ENCODE measurements at regions not wholly inside any gene's neighbourhood (a gene's known extent, or its start where the extent isn't known, plus 50 kb on each side); places are given as distances from the start of the nearest gene placed in this dataset.
A peak's percentile ranks its signal among the peaks of the same experiment; 100 is the strongest.
"Not testable (repeated sequence)": the region's sequence is repeated elsewhere in the genome, so short reads cannot be mapped to it uniquely, and the experiment has no call there.

DNA sequence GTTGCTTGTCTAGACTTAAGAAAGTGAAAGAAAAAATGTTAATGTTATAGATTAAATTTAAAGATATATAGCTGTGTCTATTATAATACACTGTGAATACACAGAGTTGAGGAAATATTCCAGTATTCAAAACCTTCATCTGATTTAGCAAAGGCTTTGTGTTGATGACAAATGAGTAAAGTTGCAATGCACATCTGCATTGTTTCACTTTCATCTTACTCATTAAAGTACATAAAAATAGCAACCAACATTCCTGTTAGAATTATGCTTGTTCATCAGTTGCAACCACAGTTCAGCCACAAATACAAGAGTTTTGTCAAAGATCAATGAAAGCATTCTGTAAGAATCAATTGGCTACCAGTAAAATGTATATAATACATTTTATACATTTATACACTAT, 346.4 kb upstream of the SLC7A11 start:
- no peak for DNase-seq (ENCODE audit: extremely low spot score, unreplicated experiment)
- peaks cover 4% of the 10 kb centered on the region for H3K4me1 Mint-ChIP-seq (ENCODE audit: unreplicated experiment)
- H3K4me3 Mint-ChIP-seq (ENCODE audit: unreplicated experiment): no peak overlapping the region

DNA sequence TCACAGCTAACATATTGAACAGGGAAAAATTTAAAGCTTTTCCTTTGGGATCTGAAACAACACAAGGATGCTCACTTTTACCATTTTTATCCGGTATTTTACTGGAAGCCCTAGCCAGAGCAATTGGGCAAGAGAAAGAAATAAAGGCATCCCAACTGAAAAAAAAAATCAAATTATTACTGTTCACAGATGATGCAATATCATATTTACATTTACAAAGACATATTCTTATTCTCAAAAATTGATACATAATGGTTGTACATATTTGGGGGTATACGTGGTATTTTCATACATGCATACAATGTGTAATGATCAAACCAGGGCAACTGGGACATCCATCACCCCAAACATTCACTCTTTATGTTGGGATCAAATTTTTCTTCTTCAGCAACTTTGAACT, 337.0 kb upstream of the SLC7A11 start:
- Mint-ChIP-seq H3K36me3 (ENCODE audit: unreplicated experiment) (peaks cover 14% of the 10 kb centered on the region), H3K4me3 (ENCODE audit: unreplicated experiment) (no peak overlapping the region), H3K4me1 (ENCODE audit: unreplicated experiment) (peaks cover 3% of the 10 kb centered on the region), H3K27me3 (ENCODE audit: unreplicated experiment) (no peaks in the 10 kb centered on the region), H3K9me3 (ENCODE audit: unreplicated experiment) (peaks cover 34% of the 10 kb centered on the region), H3K27ac (ENCODE audit: unreplicated experiment) (no peak overlapping the region)
- TF ChIP-seq, protein P1, sequence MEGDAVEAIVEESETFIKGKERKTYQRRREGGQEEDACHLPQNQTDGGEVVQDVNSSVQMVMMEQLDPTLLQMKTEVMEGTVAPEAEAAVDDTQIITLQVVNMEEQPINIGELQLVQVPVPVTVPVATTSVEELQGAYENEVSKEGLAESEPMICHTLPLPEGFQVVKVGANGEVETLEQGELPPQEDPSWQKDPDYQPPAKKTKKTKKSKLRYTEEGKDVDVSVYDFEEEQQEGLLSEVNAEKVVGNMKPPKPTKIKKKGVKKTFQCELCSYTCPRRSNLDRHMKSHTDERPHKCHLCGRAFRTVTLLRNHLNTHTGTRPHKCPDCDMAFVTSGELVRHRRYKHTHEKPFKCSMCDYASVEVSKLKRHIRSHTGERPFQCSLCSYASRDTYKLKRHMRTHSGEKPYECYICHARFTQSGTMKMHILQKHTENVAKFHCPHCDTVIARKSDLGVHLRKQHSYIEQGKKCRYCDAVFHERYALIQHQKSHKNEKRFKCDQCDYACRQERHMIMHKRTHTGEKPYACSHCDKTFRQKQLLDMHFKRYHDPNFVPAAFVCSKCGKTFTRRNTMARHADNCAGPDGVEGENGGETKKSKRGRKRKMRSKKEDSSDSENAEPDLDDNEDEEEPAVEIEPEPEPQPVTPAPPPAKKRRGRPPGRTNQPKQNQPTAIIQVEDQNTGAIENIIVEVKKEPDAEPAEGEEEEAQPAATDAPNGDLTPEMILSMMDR (IDR thresholded peaks at IDR 0.05): no peak
- no peak for DNase-seq (ENCODE audit: extremely low spot score, unreplicated experiment)

More for the DNA sequence above, 346.4 kb upstream of the SLC7A11 start:
- Mint-ChIP-seq H3K27me3 (ENCODE audit: unreplicated experiment) (no peaks in the 10 kb centered on the region), H3K9me3 (ENCODE audit: unreplicated experiment) (peaks cover 11% of the 10 kb centered on the region), H3K36me3 (ENCODE audit: unreplicated experiment) (no peaks in the 10 kb centered on the region), H3K27ac (ENCODE audit: unreplicated experiment) (no peak overlapping the region)
- TF ChIP-seq, protein P1 (IDR thresholded peaks at IDR 0.05): no peak

DNA sequence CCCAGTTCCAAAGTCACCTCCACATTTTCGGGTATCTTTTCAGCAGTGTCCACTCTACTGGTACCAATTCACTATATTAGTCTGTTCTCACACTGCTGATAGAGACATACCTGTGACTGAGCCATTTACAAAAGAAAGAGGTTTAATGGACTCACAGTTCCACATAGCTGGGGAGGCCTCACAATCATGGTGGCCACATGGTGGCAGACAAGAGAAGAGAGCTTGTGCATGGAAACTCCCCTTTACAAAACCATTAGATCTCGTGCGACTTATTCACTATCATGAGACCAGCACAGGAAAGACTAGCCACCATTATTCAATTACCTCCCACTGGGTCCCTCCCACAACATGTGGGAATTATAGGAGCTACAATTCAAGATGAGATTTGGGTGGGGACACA, 335.7 kb upstream of the SLC7A11 start:
- peaks cover 34% of the 10 kb centered on the region for H3K9me3 Mint-ChIP-seq (ENCODE audit: unreplicated experiment)
- H3K4me3 Mint-ChIP-seq (ENCODE audit: unreplicated experiment); H3K27ac Mint-ChIP-seq (ENCODE audit: unreplicated experiment); H3K27me3 Mint-ChIP-seq (ENCODE audit: unreplicated experiment); DNase-seq (ENCODE audit: extremely low spot score, unreplicated experiment): not testable (repeated sequence)
- peaks cover 16% of the 10 kb centered on the region for H3K4me1 Mint-ChIP-seq (ENCODE audit: unreplicated experiment)
- peaks cover 14% of the 10 kb centered on the region for H3K36me3 Mint-ChIP-seq (ENCODE audit: unreplicated experiment)

DNA sequence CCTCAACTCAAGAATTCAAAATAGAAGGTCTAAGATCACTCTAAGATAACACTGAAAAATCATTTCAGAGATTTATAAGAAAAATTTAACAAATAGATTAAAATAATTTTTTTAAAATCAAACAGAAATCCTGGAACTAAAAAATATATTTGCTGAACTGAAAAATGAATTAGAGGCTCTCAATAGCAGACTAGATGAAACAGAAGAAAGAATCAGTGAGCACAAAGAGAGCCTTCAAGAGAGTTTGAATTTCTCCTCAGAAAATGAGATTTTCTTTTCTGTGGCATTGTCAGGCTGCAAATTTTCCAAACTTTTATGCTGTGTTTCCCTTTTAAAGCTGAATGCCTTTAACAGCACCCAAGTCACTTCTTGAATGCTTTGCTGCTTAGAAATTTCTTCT, 335.0 kb upstream of the SLC7A11 start:
- Mint-ChIP-seq H3K9me3 (ENCODE audit: unreplicated experiment) (peaks cover 34% of the 10 kb centered on the region), H3K27ac (ENCODE audit: unreplicated experiment) (no peak overlapping the region), H3K36me3 (ENCODE audit: unreplicated experiment) (peaks cover 14% of the 10 kb centered on the region), H3K4me3 (ENCODE audit: unreplicated experiment) (no peak overlapping the region), H3K4me1 (ENCODE audit: unreplicated experiment) (peaks cover 21% of the 10 kb centered on the region), H3K27me3 (ENCODE audit: unreplicated experiment) (no peaks in the 10 kb centered on the region)
- TF ChIP-seq, protein P1 (IDR thresholded peaks at IDR 0.05): no peak
- DNase-seq (ENCODE audit: extremely low spot score, unreplicated experiment): no peak

DNA sequence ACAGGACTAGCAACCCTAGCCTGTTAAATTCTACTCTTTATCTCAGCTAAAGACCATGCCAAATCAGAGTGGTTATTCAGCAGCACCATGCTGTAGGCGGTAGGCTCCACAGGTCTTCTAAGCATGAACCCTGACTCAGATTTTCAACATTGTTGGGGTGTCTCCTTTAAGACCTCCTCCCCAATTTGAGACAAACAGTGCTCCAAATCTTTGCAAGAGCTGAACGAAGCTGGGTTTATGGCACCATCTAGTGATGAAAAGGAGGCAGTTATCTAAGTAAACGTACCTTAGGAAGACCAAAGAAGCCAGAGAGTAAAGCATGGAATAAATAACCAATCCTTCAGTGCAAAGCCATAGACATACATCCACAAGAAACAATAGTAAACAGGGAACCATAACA, 334.5 kb upstream of the SLC7A11 start:
- Mint-ChIP-seq H3K27ac (ENCODE audit: unreplicated experiment) (no peak overlapping the region), H3K36me3 (ENCODE audit: unreplicated experiment) (peaks cover 14% of the 10 kb centered on the region), H3K9me3 (ENCODE audit: unreplicated experiment) (peaks cover 34% of the 10 kb centered on the region), H3K27me3 (ENCODE audit: unreplicated experiment) (no peaks in the 10 kb centered on the region), H3K4me1 (ENCODE audit: unreplicated experiment) (peaks cover 22% of the 10 kb centered on the region), H3K4me3 (ENCODE audit: unreplicated experiment) (no peak overlapping the region)
- TF ChIP-seq, protein P1 (IDR thresholded peaks at IDR 0.05): peak; percentile 39
- DNase-seq (ENCODE audit: extremely low spot score, unreplicated experiment): no peak

DNA sequence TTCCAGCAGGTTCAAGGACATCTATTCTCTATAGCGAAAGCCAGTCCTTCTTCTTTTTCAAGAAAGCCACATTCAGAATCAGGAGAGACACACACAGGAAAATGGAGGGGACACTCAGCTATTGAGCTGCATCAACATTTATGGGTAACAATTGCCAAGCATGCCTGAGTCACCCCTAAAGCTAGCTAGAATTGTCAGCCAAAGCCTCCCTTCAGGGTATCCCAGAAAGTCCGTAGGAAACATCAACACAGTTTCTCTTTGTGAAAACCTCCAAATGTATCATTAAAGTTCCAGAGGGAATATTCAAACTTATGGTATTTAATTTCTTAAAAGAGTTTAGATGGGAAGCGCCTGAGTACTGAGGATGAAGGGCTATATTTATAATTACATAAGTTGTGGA, 331.1 kb upstream of the SLC7A11 start:
- H3K36me3 Mint-ChIP-seq (ENCODE audit: unreplicated experiment): peaks cover 10% of the 10 kb centered on the region
- peaks cover 22% of the 10 kb centered on the region for H3K4me1 Mint-ChIP-seq (ENCODE audit: unreplicated experiment)
- TF ChIP-seq, protein P1 (IDR thresholded peaks at IDR 0.05): no peak
- peaks cover 10% of the 10 kb centered on the region for H3K9me3 Mint-ChIP-seq (ENCODE audit: unreplicated experiment)
- DNase-seq (ENCODE audit: extremely low spot score, unreplicated experiment): no peak
- peak overlapping the region; percentile 42 for H3K4me3 Mint-ChIP-seq (ENCODE audit: unreplicated experiment)
- no peaks in the 10 kb centered on the region for H3K27me3 Mint-ChIP-seq (ENCODE audit: unreplicated experiment)
- H3K27ac Mint-ChIP-seq (ENCODE audit: unreplicated experiment): peak overlapping the region; percentile 82
